H1 (cell line): ENCODE measurements at regions not wholly inside any gene's neighbourhood (a gene's known extent, or its start where the extent isn't known, plus 50 kb on each side); places are given as distances from the start of the nearest gene placed in this dataset.
A peak's percentile ranks its signal among the peaks of the same experiment; 100 is the strongest.

Experiments used
- CTCF ChIA-PET: fragments of 300-600 bp; sonication (Branson Sonifier 250); formaldehyde crosslinking; loops from one replicate; lab custom pipeline; 2021; ENCODE audit not compliant: partially characterized antibody; lab: Charles Lee
- POLR2A ChIA-PET: fragments of 300-600 bp; sonication (Branson Sonifier 250); formaldehyde crosslinking; loops from one replicate; lab custom pipeline; 2021; ENCODE audit warnings: inconsistent platforms; ENCODE audit not compliant: partially characterized antibody; lab: Charles Lee
- DNase-seq, 2 experiments: peaks; one replicate each; pipeline versions ENCODE4 v3.0.0 to v3.0.0-alpha.2; 2010 to 2022; ENCODE audit warnings: low spot score in 2 of 2, low read depth in 1 of 2, mixed read lengths in 1 of 2
- FAIRE-seq: peaks from 2 replicates; lab custom pipeline; 2011; peaks lifted over from hg19 to GRCh38; lab: Jason Lieb, UNC
- H2AFZ ChIP-seq: 2 replicates; pipeline ENCODE4 v1.8.1; 2012; ENCODE audit warnings: low read length, inconsistent platforms
- H2AK5ac ChIP-seq: 2 replicates; pipeline ENCODE4 v1.6.1; 2013; ENCODE audit warnings: low read depth, low read length
- H2BK120ac ChIP-seq: replicated peaks from 2 replicates; pipeline ENCODE3; 2013; ENCODE audit warnings: low read depth, low read length, inconsistent platforms
- H2BK12ac ChIP-seq: 2 replicates; pipeline ENCODE4 v1.6.1; 2013; ENCODE audit warnings: low read depth, low read length
- H2BK15ac ChIP-seq: 2 replicates; pipeline ENCODE4 v1.6.1; 2013; ENCODE audit warnings: low read length
- H2BK20ac ChIP-seq: 2 replicates; pipeline ENCODE4 v1.6.1; 2013; ENCODE audit warnings: low read length
- H2BK5ac ChIP-seq: 2 replicates; pipeline ENCODE4 v1.6.1; 2013; ENCODE audit warnings: low read depth, low read length
- H3K14ac ChIP-seq: 2 replicates; pipeline ENCODE4 v1.6.1; 2013; ENCODE audit warnings: inconsistent platforms; ENCODE audit not compliant: insufficient read length
- H3K18ac ChIP-seq: 2 replicates; pipeline ENCODE4 v1.6.1; 2013; ENCODE audit warnings: low read length; ENCODE audit errors: extremely low read depth
- H3K23ac ChIP-seq: 2 replicates; pipeline ENCODE4 v1.6.1; 2013; ENCODE audit warnings: inconsistent platforms; ENCODE audit not compliant: insufficient read length
- H3K23me2 ChIP-seq: 2 replicates; pipeline ENCODE4 v1.6.1; 2013; ENCODE audit warnings: low read depth, low read length
- H3K27ac ChIP-seq: 2 replicates; pipeline ENCODE4 v1.6.1; 2011; ENCODE audit warnings: low read depth, low read length, inconsistent platforms
- H3K27me3 ChIP-seq, 4 experiments: replicated peaks in 1 of 4; 1 replicate in 1 of 4; 2 replicates in 3 of 4; pipeline versions ENCODE4 v1.6.1 to v1.8.1; 2011 to 2013; ENCODE audit warnings: low read length in 3 of 4, mild to moderate bottlenecking in 3 of 4, inconsistent platforms in 2 of 4, mixed read lengths in 2 of 4, moderate library complexity in 1 of 4; ENCODE audit not compliant: control insufficient read depth in 3 of 4, insufficient read depth in 3 of 4; ENCODE audit errors: extremely low read depth in 1 of 4
- H3K36me3 ChIP-seq, 4 experiments: 2 replicates each; pipeline versions ENCODE4 v1.6.1 to v1.8.1; 2011 to 2013; ENCODE audit warnings: mild to moderate bottlenecking in 4 of 4, low read length in 3 of 4, moderate library complexity in 2 of 4, control low read depth in 1 of 4, inconsistent platforms in 1 of 4; ENCODE audit not compliant: insufficient read depth in 4 of 4, control insufficient read depth in 2 of 4
- H3K4ac ChIP-seq: replicated peaks from 2 replicates; pipeline ENCODE3; 2013; ENCODE audit warnings: low read length, low read depth, mixed read lengths, inconsistent platforms; ENCODE audit not compliant: insufficient read length
- H3K4me1 ChIP-seq, 4 experiments: replicated peaks in 1 of 4; 1 replicate in 1 of 4; 2 replicates in 3 of 4; pipeline versions ENCODE4 v1.6.1 to v1.8.1; 2011 to 2013; ENCODE audit warnings: low read length in 3 of 4, inconsistent platforms in 2 of 4, mixed read lengths in 1 of 4; ENCODE audit not compliant: insufficient read depth in 4 of 4, control insufficient read depth in 3 of 4
- H3K4me2 ChIP-seq, 2 experiments: 2 replicates each; pipeline versions ENCODE4 v1.6.1 to v1.8.1; 2011 to 2013; ENCODE audit warnings: low read depth in 2 of 2, low read length in 2 of 2, control low read depth in 1 of 2, inconsistent platforms in 1 of 2, mild to moderate bottlenecking in 1 of 2; ENCODE audit not compliant: insufficient read depth in 1 of 2
- H3K4me3 ChIP-seq, 4 experiments: fragments of 200-600, 300-600 bp in 1 of 4; sonication (generic), shearing (Covaris generic), sonication (Bioruptor Twin) in 1 of 4; 2 replicates each; pipeline versions ENCODE4 v1.5.1 to v1.8.1; 2011 to 2016; ENCODE audit warnings: low read length in 4 of 4, low read depth in 3 of 4, control low read depth in 2 of 4, inconsistent platforms in 2 of 4, mild to moderate bottlenecking in 2 of 4, mixed read lengths in 1 of 4, moderate library complexity in 1 of 4; ENCODE audit not compliant: insufficient read depth in 2 of 4; ENCODE audit errors: extremely low read depth in 1 of 4
- H3K56ac ChIP-seq: replicated peaks from 2 replicates; pipeline ENCODE3; 2013; ENCODE audit warnings: low read depth, mild to moderate bottlenecking, mixed read lengths, low read length, inconsistent platforms; ENCODE audit not compliant: insufficient read length
- H3K79me1 ChIP-seq: 2 replicates; pipeline ENCODE4 v1.6.1; 2013; ENCODE audit warnings: low read depth, low read length, control low read depth
- H3K79me2 ChIP-seq, 2 experiments: 2 replicates each; pipeline versions ENCODE4 v1.6.1 to v1.8.1; 2012 to 2013; ENCODE audit warnings: low read length in 2 of 2, mild to moderate bottlenecking in 2 of 2, inconsistent platforms in 1 of 2; ENCODE audit not compliant: insufficient read depth in 2 of 2, control insufficient read depth in 1 of 2
- H3K9ac ChIP-seq, 4 experiments: replicated peaks in 1 of 4; 1 replicate in 1 of 4; 2 replicates in 3 of 4; pipeline versions ENCODE4 v1.6.1 to v1.8.1; 2011 to 2013; ENCODE audit warnings: low read depth in 3 of 4, low read length in 3 of 4, control low read depth in 2 of 4, mild to moderate bottlenecking in 2 of 4, moderate library complexity in 2 of 4, inconsistent platforms in 1 of 4; ENCODE audit errors: extremely low read depth in 1 of 4
- H3K9me3 ChIP-seq, 2 experiments: 2 replicates each; pipeline versions ENCODE4 v1.6.1 to v1.8.1; 2012 to 2013; ENCODE audit warnings: mild to moderate bottlenecking in 2 of 2, moderate library complexity in 2 of 2, control low read depth in 1 of 2, inconsistent platforms in 1 of 2, low read depth in 1 of 2, low read length in 1 of 2, mixed read lengths in 1 of 2; ENCODE audit not compliant: insufficient read depth in 2 of 2
- H4K20me1 ChIP-seq, 2 experiments: replicated peaks in 1 of 2; 2 replicates each; pipeline versions ENCODE3 to v1.8.1; 2011 to 2013; ENCODE audit warnings: inconsistent platforms in 2 of 2, low read length in 2 of 2, mild to moderate bottlenecking in 1 of 2; ENCODE audit not compliant: insufficient read depth in 2 of 2, control insufficient read depth in 1 of 2
- H4K5ac ChIP-seq: 2 replicates; pipeline ENCODE4 v1.6.1; 2013; ENCODE audit warnings: low read length, low read depth, mixed read lengths, inconsistent platforms; ENCODE audit not compliant: insufficient read length
- H4K8ac ChIP-seq: 2 replicates; pipeline ENCODE4 v1.8.0; 2013; ENCODE audit warnings: mild to moderate bottlenecking, moderate library complexity, low read length, inconsistent platforms; ENCODE audit not compliant: insufficient read depth; ENCODE audit errors: extremely low read depth
- H4K91ac ChIP-seq: replicated peaks from 2 replicates; pipeline ENCODE3; 2013; ENCODE audit warnings: low read length, mixed read lengths, inconsistent platforms; ENCODE audit not compliant: insufficient read length
- CHD2 ChIP-seq: IDR thresholded peaks from 2 replicates; pipeline ENCODE4 v1.6.1; 2012; ENCODE audit warnings: low read length, improper control_type of control experiment
- EZH2 ChIP-seq: fragments of 200-600 bp; sonication (generic); IDR thresholded peaks from 2 replicates; pipeline ENCODE4 v1.7.1; 2012; ENCODE audit warnings: low read depth, mild to moderate bottlenecking, moderate library complexity, low read length, inconsistent platforms; ENCODE audit not compliant: severe bottlenecking
- HDAC2 ChIP-seq, 2 experiments: fragments of 300-600 bp in 1 of 2; sonication (generic) in 1 of 2; IDR thresholded peaks; 2 replicates each; pipeline ENCODE4 v1.6.1; 2011 to 2012; ENCODE audit warnings: low read depth in 2 of 2, low read length in 2 of 2, mild to moderate bottlenecking in 2 of 2, moderate library complexity in 2 of 2, borderline replicate concordance in 1 of 2, inconsistent platforms in 1 of 2
- HDAC6 ChIP-seq: IDR thresholded peaks from one replicate; pipeline ENCODE4 v1.7.1; 2012; ENCODE audit warnings: low read depth, mild to moderate bottlenecking, inconsistent platforms, low read length, moderate library complexity
- PHF8 ChIP-seq: fragments of 200-600 bp; sonication (generic); conservative IDR thresholded peaks from 2 replicates; pipeline ENCODE4 v1.7.1; 2012; ENCODE audit warnings: low read depth, mild to moderate bottlenecking, inconsistent platforms, low read length, moderate library complexity
- POLR2A ChIP-seq, 2 experiments: IDR thresholded peaks; 1 replicate in 1 of 2; 2 replicates in 1 of 2; pipeline ENCODE4 v1.6.1; 2011; ENCODE audit warnings: low read depth in 2 of 2, low read length in 2 of 2, mild to moderate bottlenecking in 2 of 2; ENCODE audit errors: control extremely low read depth in 1 of 2
- POLR2AphosphoS5 ChIP-seq: IDR thresholded peaks from 2 replicates; pipeline ENCODE4 v1.6.1; 2011; ENCODE audit warnings: low read depth, low read length
- POU5F1 ChIP-seq: IDR thresholded peaks from 2 replicates; pipeline ENCODE4 v1.6.1; 2011; ENCODE audit warnings: low read depth, mild to moderate bottlenecking, low read length, moderate library complexity
- SRF ChIP-seq: IDR thresholded peaks from 2 replicates; pipeline ENCODE4 v1.6.1; 2011; ENCODE audit warnings: mild to moderate bottlenecking, low read depth, low read length, moderate library complexity
- TEAD4 ChIP-seq: IDR thresholded peaks from 2 replicates; pipeline ENCODE4 v1.6.1; 2012; ENCODE audit warnings: low read depth, low read length, inconsistent platforms, mixed read lengths
- YY1 ChIP-seq: IDR thresholded peaks from 2 replicates; pipeline ENCODE4 v1.6.1; 2011; ENCODE audit warnings: low read depth, mild to moderate bottlenecking, low read length
- WGBS, 2 experiments: shearing (Covaris generic) in 1 of 2; methylation state at CpG; one replicate each; pipeline versions ENCODE4 v1.1.6 to v1.1.7; 2013 to 2015; ENCODE audit warnings: low lambda C conversion rate in 2 of 2, mixed read lengths in 2 of 2, inconsistent platforms in 1 of 2, low coverage in 1 of 2, missing lambda C conversion rate in 1 of 2; ENCODE audit not compliant: insufficient replicate concordance in 2 of 2, insufficient coverage in 1 of 2, insufficient read length in 1 of 2; ENCODE audit errors: extremely low coverage in 1 of 2, missing lambda C conversion rate in 1 of 2; 5-methylcytosine and 5-hydroxymethylcytosine counted together

DNA sequence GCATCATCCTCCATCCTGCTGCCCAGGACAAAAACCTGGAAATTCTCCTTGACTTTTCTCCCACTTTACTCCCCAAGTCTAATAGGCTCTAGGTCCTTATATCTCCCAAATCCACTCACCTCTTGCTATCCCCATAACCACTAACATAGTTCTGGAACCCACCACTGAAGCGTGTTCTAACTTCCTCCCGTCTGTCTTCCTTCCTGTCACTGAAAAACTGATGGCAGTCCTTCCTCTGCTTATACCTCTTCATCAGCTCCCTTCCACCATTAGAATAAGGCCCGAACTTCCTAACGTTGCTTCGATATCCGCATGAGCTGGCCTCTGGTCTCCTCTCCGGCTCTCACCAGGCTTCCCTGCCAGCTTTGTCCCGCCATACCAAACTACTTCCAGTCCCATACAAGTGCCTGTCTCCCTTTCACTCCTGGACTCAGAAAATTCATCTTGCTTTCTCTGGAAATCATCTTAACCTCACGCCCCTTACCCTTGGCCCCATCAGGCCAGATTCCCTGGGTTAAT is 63.0 kb upstream of the BCL2L14 start:
- CTCF ChIA-PET: interaction anchor here (0.8 to 4.6 kb wide), 18 partner anchors 10 to 393 kb away, joined by 3 to 31 read pairs (median 6); no protein-coding TSS in a partner anchor
- WGBS, 2 experiments: 94% methylated on average over 9 of the region's 9 CpGs; no CpG with 5 or more reads in 1 of the 2 experiments

More for the DNA sequence above, 63.0 kb upstream of the BCL2L14 start:
- Histone ChIP-seq H2BK12ac (peak overlapping the region; percentile 95), H3K56ac (no peak overlapping the region), H3K79me2 (no peaks in the 10 kb centered on the region), H4K20me1 (no peaks in the 10 kb centered on the region), H2BK20ac (peak overlapping the region; percentile 92; the same call in 1 of the 2 replicates), H3K9me3 (no peaks in the 10 kb centered on the region), H2BK120ac (peak overlapping the region; percentile 43), H3K4ac (peak overlapping the region; percentile 61), H4K5ac (no peak overlapping the region), H2AFZ (no peak overlapping the region), H2BK5ac (peak overlapping the region; percentile 74; the same call in 1 of the 2 replicates), H3K14ac (no peak overlapping the region), H3K4me3 (no peak overlapping the region), H2AK5ac (no peak overlapping the region), H3K23ac (no peak overlapping the region), H3K27ac (no peak overlapping the region), H4K91ac (peak overlapping the region; percentile 58), H3K4me1 (peaks cover 14 to 22% (median 19%) of the 10 kb centered on the region in 4 experiments), H3K18ac (peak overlapping the region; percentile 89), H2BK15ac (peak overlapping the region; percentile 90), H4K8ac (no peak overlapping the region), H3K9ac (no peak overlapping the region; a peak in 1 of 7 replicates), H3K36me3 (no peaks in the 10 kb centered on the region), H3K4me2 (no peak overlapping the region), H3K23me2 (peaks cover 3% of the 10 kb centered on the region; the same call in 1 of the 2 replicates), H3K27me3 (no peaks in the 10 kb centered on the region), H3K79me1 (no peaks in the 10 kb centered on the region)
- DNase-seq (no peak), FAIRE-seq (no peak)
- TF ChIP-seq POLR2AphosphoS5 (no peak), CHD2 (no peak), PHF8 (no peak), HDAC2 (IDR thresholded peaks at IDR 0.05; ENCODE audit: borderline replicate concordance in 1 of 2, low read depth in 2 of 2, low read length in 2 of 2) (no peak), POU5F1 (no peak), EZH2 (no peak), TEAD4 (no peak), POLR2A (IDR thresholded peaks at IDR 0.05; ENCODE audit: control extremely low read depth in 1 of 2, low read depth in 2 of 2, low read length in 2 of 2) (no peak), YY1 (no peak), HDAC6 (no peak), SRF (no peak)
- POLR2A ChIA-PET: interaction anchor here (0.6 kb wide), 1 partner anchor 49 kb away, joined by 3 read pairs; no protein-coding TSS in a partner anchor
